ENCODE measurements at regions not wholly inside any gene's neighbourhood (a gene's known extent, or its start where the extent isn't known, plus 50 kb on each side); places are given as distances from the start of the nearest gene placed in this dataset.

DNA sequence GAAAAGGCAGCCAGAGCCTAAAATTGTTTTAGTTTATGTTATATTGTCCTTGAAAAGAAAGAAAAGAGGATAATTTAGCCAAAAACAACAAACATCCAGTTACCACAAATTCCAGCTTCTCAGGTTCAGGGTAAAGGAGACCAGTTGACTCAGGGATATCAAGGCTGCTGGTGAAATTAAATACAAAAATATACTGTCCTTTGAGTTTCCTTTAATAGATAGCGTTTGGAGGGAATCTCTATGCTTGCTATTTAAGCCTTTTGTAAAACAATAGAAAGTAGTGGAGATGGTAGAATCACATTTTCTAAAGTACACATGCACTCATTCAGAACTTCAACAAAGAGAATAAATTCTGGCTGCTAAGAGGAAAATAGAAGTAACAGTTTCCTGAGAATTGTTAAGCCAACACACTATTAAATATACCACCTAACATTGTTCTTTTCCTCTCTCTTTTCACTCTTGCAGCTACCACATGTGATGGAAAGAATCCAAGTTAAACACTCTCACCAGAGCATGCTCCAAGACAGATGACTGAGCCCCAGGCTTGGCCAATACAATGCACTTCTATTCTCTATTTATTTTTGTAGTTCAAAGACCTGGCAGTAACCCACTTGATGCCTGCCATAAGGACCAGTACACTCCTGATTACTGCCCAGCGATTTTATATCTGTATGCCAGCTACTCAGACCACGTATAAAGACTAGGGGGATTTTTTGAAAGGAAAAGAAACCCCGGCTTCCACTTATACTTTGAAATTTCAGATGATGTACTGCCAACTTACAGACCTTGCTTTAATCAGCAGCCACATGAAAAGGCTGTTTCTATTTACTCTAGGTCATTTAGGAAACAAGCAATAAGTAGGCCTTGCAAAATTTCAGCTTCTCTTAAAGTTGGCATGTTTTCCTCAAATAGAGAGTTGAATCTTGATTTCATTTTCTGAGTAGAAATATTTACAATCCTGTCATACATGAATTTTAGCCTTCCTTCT is 756.9 kb downstream of the FAT4 start:
- Histone ChIP-seq H3K27me3 (ENCODE audit: insufficient read depth, low read length) (no peaks in the 10 kb centered on the region), H4K20me1 (ENCODE audit: insufficient read depth, low read length) (no peaks in the 10 kb centered on the region), H2AFZ (ENCODE audit: low read depth, low read length) (no peak overlapping the region), H3K4me3 (ENCODE audit: insufficient read depth, low read depth, low read length) (no peak overlapping the region), H3K9me3 (ENCODE audit: insufficient read depth, low read depth, low read length) (no peaks in the 10 kb centered on the region), H3K79me2 (ENCODE audit: insufficient read depth, low read length) (no peaks in the 10 kb centered on the region), H3K27ac (ENCODE audit: low read depth, low read length) (peak overlapping the region; percentile 28), H3K36me3 (ENCODE audit: insufficient read depth, low read length) (no peaks in the 10 kb centered on the region), H3K4me1 (ENCODE audit: insufficient read depth, low read length) (peaks cover 7% of the 10 kb centered on the region), H3K9ac (ENCODE audit: low read length) (no peak overlapping the region), H3K4me2 (ENCODE audit: low read length) (peak overlapping the region; percentile 48)
- DNase-seq (ENCODE audit: low read depth) (peak; percentile 88), FAIRE-seq (no peak)
- no peak overlapping the region for H3K27ac Mint-ChIP-seq (ENCODE audit: unreplicated experiment)
- H3K4me3 Mint-ChIP-seq (ENCODE audit: unreplicated experiment) = no peak overlapping the region
- peaks cover 4% of the 10 kb centered on the region for H3K4me1 Mint-ChIP-seq (ENCODE audit: low read depth, unreplicated experiment)
- H3K27me3 Mint-ChIP-seq (ENCODE audit: low read depth, unreplicated experiment) = no peaks in the 10 kb centered on the region
- H3K36me3 Mint-ChIP-seq (ENCODE audit: low read depth, unreplicated experiment) = no peaks in the 10 kb centered on the region
- no peak for TF ChIP-seq CTCF (IDR thresholded peaks at IDR 0.05; ENCODE audit: insufficient read depth, low read depth, low read length)
- no peak for TF ChIP-seq EZH2 (IDR thresholded peaks at IDR 0.05; ENCODE audit: insufficient read depth, low read length)
- H3K9me3 Mint-ChIP-seq (ENCODE audit: unreplicated experiment) = no peaks in the 10 kb centered on the region

DNA sequence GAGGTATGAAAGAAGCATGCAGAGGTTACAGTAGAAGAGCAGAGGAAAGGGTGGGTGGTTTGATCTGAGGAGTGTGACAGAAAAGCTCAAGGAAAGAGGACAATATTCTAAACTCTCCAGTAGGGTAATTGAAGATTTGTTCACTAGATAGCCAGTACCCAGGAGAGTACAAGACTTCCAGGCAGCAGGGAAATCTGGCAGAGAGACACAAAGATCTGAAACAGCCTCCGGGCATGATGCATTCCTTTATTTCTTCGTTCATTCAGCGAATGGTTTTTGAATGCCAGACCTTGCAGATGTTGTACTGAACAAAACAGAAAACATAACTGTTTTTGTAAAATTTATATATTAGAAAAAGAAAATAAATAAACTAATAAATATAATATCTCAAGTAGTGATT is 766.6 kb downstream of the FAT4 start:
- H3K9ac ChIP-seq (ENCODE audit: low read length) = no peak overlapping the region
- H3K4me1 ChIP-seq (ENCODE audit: insufficient read depth, low read length) = no peaks in the 10 kb centered on the region
- H2AFZ ChIP-seq (ENCODE audit: low read depth, low read length) = no peak overlapping the region
- no peak overlapping the region for H3K27ac ChIP-seq (ENCODE audit: low read depth, low read length)
- H3K36me3 ChIP-seq (ENCODE audit: insufficient read depth, low read length) = no peaks in the 10 kb centered on the region
- no peak overlapping the region for H3K27ac Mint-ChIP-seq (ENCODE audit: unreplicated experiment)
- no peaks in the 10 kb centered on the region for H3K27me3 ChIP-seq (ENCODE audit: insufficient read depth, low read length)
- H3K4me1 Mint-ChIP-seq (ENCODE audit: low read depth, unreplicated experiment) = no peaks in the 10 kb centered on the region
- H3K4me3 Mint-ChIP-seq (ENCODE audit: unreplicated experiment) = no peak overlapping the region
- TF ChIP-seq EZH2 (IDR thresholded peaks at IDR 0.05; ENCODE audit: insufficient read depth, low read length) (no peak), CTCF (IDR thresholded peaks at IDR 0.05; ENCODE audit: insufficient read depth, low read depth, low read length) (no peak)
- H3K9me3 ChIP-seq (ENCODE audit: insufficient read depth, low read depth, low read length) = no peaks in the 10 kb centered on the region
- no peaks in the 10 kb centered on the region for H3K36me3 Mint-ChIP-seq (ENCODE audit: low read depth, unreplicated experiment)
- no peak overlapping the region for H3K4me2 ChIP-seq (ENCODE audit: low read length)
- FAIRE-seq (no peak), DNase-seq (ENCODE audit: low read depth) (no peak)
- H3K79me2 ChIP-seq (ENCODE audit: insufficient read depth, low read length) = no peaks in the 10 kb centered on the region
- no peaks in the 10 kb centered on the region for H3K9me3 Mint-ChIP-seq (ENCODE audit: unreplicated experiment)
- no peak overlapping the region for H3K4me3 ChIP-seq (ENCODE audit: insufficient read depth, low read depth, low read length)
- H4K20me1 ChIP-seq (ENCODE audit: insufficient read depth, low read length) = no peaks in the 10 kb centered on the region
- H3K27me3 Mint-ChIP-seq (ENCODE audit: low read depth, unreplicated experiment) = no peaks in the 10 kb centered on the region

- TF ChIP-seq CTCF (IDR thresholded peaks at IDR 0.05; ENCODE audit: insufficient read depth, low read depth, low read length) (no peak), EZH2 (IDR thresholded peaks at IDR 0.05; ENCODE audit: insufficient read depth, low read length) (no peak)
- DNase-seq (ENCODE audit: low read depth) (no peak), FAIRE-seq (no peak)
- no peaks in the 10 kb centered on the region for H3K36me3 Mint-ChIP-seq (ENCODE audit: low read depth, unreplicated experiment)
- Histone ChIP-seq H2AFZ (ENCODE audit: low read depth, low read length) (no peak overlapping the region), H3K4me1 (ENCODE audit: insufficient read depth, low read length) (no peaks in the 10 kb centered on the region), H3K4me2 (ENCODE audit: low read length) (no peak overlapping the region), H3K27ac (ENCODE audit: low read depth, low read length) (no peak overlapping the region), H3K36me3 (ENCODE audit: insufficient read depth, low read length) (no peaks in the 10 kb centered on the region), H4K20me1 (ENCODE audit: insufficient read depth, low read length) (no peaks in the 10 kb centered on the region), H3K9ac (ENCODE audit: low read length) (no peak overlapping the region), H3K79me2 (ENCODE audit: insufficient read depth, low read length) (no peaks in the 10 kb centered on the region), H3K9me3 (ENCODE audit: insufficient read depth, low read depth, low read length) (no peaks in the 10 kb centered on the region), H3K27me3 (ENCODE audit: insufficient read depth, low read length) (no peaks in the 10 kb centered on the region), H3K4me3 (ENCODE audit: insufficient read depth, low read depth, low read length) (no peak overlapping the region)
- no peaks in the 10 kb centered on the region for H3K4me1 Mint-ChIP-seq (ENCODE audit: low read depth, unreplicated experiment)
- no peaks in the 10 kb centered on the region for H3K9me3 Mint-ChIP-seq (ENCODE audit: unreplicated experiment)
- H3K4me3 Mint-ChIP-seq (ENCODE audit: unreplicated experiment) = no peak overlapping the region
- H3K27ac Mint-ChIP-seq (ENCODE audit: unreplicated experiment) = no peak overlapping the region
- no peaks in the 10 kb centered on the region for H3K27me3 Mint-ChIP-seq (ENCODE audit: low read depth, unreplicated experiment)
Measured at GRCh38 chr4:126086041-126086440, 771.3 kb downstream of the FAT4 start.
